GM18519 (cell line): ENCODE measurements at regions not wholly inside any gene's neighbourhood (a gene's known extent, or its start where the extent isn't known, plus 50 kb on each side); places are given as distances from the start of the nearest gene placed in this dataset.

Experiments used
- ATAC-seq: cut with Tn5 transposase; IDR thresholded peaks from one replicate; pipeline ENCODE4 v1.9.1; 2021; ENCODE audit warnings: mild to moderate bottlenecking, moderate library complexity; ENCODE audit not compliant: unreplicated experiment, low FRiP score

DNA sequence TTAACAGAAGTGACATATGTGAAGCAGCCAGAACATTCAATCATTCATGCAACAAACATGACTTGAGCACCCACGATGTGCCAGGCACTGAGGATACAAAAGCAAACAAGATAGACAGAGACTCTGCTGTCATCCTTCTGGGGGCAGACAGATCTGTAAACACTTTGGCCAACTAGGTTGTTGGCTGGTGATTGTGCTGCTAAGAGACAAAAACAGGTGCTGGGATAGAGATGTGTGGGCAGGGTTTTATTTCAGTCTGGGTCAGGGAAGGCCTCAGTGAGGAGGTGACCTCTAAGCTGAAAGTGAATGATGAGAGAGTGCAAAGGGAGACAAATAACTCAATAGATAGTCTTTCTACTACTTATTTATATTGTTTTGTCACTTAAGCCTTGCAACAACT, 147.0 kb upstream of the VEPH1 start:
- ATAC-seq = no peak

DNA sequence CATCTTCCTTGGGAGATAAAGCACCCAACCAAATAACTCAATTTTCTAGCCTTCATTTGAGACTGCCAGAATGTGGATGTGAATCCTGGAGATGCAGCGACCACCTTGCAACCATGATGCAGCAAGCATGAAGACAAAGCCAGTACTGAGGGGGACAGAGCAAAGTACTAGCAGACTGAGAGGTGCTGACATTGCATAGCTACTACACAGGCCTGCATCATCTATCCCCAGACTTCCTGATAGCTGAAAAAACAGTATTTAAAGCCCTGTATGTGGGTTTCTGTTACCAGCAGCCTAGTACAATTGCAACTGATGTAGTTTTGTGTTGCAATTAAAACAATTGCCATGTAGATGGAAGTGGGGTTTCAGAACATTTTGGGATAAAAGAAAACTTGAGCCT, 146.3 kb upstream of the VEPH1 start:
- no peak for ATAC-seq

DNA sequence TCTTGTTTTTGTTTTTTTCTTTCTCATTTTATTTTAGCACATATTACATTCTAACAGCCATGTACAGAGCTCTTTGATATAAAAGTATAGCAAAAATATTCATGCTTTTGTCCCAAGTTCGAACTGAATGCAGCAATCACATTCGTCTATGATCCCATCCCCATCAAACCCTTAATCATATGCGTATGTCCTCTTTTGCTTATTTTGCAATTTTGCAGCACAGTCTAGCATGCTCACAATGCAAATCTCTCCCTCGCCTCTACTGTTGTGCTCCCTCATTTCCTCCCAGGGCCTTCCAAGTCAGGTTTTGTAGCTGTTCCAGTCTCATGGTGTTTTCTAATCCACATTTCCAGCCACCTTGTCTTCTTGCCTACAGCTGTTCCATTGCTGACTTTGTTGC, 144.6 kb upstream of the VEPH1 start:
- no peak for ATAC-seq

DNA sequence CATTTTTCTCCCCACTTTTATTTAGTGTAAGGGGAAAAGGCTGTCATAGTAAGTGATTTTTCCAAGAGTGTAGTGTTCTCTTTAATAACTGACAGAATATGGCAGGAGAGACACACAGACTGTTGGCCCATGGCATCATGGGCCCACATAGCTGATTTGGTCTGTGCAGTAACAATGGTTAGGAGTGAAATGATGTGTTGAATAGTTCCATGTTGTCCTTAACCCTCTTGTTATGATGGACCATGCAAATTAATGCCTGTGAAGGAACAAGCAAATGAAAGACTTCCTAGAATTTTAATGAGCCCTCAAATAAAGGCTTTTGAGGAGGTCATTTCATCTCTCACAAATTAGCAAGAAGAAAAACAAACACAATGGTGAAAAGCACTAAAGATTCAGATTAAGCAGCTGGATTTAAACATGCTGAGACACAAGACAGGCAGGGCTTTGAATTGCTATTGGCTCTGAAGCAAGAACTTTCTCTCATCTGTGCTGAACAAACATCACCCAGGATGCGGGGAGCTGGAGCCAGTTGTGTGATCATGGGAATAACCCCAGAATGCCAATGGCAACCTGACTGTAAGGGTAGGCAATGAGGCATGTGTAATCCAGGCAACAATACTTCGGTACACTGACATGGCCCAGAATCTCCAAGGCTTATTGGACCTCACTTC, 136.7 kb upstream of the VEPH1 start:
- no peak for ATAC-seq

DNA sequence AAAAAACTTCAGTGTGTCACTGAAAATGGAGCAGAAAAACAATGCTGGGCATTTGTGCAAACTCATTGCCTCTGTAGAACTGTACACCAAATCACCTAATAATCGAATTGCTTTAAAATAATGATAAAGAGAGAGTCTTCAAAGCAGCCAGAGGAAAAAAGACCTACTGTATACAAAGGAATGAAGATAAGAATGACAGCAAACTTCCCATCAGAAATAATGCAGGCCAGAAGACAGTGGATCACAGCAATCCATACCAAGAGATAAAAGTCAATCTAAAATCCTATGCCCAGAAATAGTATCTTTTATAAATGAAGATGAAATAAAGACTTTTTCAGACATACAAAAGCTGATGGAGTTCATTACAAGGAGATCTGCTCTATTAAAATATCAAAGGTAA, 134.7 kb upstream of the VEPH1 start:
- no peak for ATAC-seq

DNA sequence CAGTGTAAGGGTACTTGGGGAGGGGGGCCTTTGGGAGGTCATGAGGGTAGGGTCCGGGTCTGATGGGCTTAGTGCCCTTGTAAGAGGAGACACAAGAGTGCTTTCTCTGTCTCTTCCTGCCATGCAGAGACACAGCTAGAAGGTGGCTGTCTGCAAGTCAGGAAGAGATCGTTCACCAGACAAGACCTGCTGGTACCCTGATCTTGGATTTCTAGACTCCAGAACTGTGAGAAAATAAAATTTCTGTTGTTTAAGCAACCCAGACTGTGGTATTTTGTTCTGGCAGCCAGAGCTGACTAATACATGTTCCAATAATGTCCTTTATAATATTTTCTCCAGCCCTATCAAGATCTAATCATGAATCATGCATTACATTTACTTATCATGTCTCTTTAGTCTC, 130.0 kb upstream of the VEPH1 start:
- no peak for ATAC-seq

DNA sequence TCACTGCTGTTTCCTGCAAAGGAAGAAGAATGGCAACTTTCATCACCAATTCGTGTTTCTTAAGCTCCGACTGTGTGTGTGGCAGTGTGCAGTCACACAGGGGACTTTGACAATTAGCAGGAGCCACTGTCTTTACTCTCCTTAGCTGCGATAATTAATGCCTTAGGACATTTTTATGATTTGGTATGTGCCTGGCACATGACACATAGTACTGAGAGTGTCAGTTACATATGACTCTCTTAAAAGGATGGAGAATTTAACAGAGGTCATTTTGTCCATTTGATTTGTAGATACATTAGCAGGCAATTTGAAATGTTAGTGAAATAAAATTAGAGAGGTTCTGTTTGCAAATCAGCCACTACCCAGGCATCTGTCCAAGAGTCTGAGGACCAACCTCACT, 128.9 kb upstream of the VEPH1 start:
- ATAC-seq = no peak

DNA sequence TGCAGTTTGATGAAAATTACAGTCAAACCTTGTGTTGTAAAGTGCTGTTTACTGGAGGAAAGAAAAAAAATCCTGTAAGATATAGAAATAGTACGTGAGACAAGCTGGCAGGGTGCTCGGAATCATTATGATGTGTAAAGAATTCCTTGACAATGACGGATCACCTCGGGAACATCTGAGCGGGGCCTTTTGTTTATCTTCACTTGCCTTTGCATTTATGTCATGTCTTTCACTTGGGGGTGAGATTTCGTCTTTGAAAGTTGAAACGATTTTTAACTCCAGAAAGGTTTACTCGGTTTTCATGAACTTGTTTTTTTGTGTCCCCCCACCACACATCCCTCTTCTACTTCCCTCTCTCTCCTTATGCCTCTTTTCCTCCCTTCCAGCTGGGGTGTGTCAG, 128.3 kb upstream of the VEPH1 start:
- ATAC-seq = no peak

DNA sequence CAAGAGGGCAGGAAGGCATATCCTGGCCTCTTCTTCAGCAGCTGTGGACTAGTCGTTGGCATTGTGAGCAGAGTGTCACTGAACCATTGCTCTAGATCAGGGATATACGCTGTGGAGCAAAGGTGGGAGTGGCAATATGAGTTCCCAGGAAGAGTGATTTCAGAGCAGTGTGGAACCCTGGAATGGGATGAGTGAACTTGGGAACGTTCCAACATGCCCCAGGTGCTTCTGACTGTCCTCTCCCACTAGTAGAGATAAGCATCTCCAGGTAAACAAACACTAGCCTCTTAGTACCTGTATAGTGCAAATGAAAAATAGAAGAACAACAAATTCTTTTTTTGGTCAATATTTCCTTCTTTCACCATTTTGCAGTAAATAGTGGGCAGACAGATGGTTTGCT, 123.6 kb upstream of the VEPH1 start:
- ATAC-seq = no peak

DNA sequence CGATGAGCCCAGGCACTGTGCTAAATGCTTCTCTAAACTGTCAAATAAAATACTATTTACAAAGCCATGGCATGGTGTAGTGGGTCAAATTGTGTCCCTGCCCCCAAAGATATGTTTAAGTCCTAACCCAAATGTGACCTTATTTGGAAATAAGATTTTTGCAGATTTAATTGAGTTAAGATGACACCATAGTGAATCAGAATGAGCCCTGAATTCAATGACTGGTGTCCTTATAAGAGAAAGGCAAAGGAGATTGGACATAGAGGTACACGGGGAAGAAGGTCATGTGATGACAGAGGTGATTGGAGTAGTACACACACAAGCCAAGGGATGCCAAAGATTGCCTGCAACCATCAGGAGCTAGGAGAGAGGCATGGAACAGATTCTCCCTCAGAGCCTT, 121.6 kb upstream of the VEPH1 start:
- ATAC-seq = no peak

DNA sequence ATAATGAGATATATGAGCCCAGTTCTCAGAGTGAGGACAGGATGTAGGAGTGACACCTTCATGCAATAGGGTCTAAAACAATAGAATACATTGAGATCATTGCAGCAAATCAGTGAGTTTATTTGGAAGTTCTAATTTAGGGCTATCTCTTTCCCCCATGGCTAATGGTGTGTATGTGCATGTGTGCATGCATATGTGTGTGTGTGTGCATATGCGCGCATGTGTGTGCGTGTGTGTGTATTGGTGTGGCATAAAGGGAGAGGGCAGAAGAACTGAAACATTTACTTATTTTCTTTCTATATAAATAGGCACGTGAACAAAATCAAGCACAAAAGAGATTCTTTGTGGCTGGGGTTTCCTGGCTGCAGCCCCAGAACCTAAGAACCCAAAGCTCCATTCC, 115.7 kb upstream of the VEPH1 start:
- ATAC-seq = no peak

DNA sequence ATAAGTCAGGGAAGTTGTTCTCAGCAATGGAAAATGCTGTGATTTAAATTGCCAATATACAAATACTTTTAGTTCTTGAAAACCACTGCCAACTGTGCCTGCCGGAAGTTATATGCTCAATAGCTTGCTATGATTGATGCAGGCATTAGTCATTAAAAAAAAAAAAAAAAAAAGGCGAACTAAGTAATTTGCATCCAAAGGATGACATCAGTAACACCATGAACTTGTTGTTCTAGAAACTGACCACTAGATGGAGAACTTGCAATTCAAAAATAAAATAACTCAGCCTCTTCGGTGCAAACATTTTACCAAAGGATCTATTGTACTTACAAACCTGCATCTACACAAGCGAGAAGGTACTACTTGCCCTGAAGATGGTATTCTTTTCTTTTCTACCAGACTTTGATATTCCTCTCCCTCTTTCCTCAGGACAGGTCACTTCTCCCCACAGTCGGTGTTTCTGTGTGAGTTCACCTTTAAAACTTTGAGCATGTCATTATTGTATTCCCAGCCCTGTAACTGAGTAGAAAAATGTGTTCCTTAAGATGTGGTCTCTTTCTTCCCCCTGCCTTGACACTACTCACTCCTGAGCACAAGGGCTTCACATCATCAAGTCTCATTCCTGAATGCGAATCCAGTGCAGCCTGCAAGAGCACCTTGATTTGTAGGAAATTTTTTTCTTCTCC, 115.0 kb upstream of the VEPH1 start:
- ATAC-seq = peak; percentile 85

DNA sequence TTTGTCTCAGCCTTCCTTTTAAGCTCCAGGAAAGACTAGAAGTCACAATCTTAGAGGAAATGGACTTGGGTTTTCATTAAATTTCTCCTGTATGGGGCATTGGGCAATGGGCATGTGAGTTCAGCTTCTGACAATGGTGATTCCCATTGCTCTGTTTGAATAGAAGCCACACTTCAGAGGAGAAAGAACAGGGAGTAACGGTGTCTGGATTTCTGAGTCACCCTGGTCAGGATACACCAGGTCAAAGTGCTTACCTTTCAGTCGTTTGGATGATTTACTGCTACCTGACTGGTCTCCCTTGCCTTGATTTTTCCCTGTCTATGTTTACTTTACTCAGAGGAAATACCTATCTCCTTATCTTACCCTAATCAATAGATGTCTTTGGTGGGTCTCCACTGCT, 111.7 kb upstream of the VEPH1 start:
- ATAC-seq = no peak

DNA sequence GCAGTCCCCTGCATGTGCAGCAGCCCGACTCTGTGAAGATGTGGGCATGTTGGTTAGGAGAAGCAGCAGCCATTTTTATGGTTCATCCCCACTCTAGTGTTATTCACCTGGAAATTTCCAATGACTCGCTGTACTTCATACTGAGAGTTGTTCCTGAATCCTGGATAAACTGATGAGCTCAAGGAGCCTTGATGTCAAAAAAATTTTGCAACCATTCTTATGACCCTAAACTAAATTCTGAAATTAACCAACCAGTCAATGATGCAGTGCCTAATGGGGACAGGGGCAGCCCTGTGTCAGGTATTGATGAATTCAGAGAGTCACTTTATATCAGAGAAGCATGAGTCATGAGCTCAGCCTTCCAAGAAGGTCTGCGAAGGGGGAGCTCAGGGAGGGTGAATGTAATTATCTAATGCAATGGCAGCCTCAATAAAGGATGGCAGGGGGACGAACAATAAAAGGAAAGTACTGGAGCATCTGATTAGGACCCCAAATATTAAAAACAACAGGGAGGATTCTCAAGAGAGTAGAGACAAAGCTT, 108.4 kb upstream of the VEPH1 start:
- no peak for ATAC-seq

DNA sequence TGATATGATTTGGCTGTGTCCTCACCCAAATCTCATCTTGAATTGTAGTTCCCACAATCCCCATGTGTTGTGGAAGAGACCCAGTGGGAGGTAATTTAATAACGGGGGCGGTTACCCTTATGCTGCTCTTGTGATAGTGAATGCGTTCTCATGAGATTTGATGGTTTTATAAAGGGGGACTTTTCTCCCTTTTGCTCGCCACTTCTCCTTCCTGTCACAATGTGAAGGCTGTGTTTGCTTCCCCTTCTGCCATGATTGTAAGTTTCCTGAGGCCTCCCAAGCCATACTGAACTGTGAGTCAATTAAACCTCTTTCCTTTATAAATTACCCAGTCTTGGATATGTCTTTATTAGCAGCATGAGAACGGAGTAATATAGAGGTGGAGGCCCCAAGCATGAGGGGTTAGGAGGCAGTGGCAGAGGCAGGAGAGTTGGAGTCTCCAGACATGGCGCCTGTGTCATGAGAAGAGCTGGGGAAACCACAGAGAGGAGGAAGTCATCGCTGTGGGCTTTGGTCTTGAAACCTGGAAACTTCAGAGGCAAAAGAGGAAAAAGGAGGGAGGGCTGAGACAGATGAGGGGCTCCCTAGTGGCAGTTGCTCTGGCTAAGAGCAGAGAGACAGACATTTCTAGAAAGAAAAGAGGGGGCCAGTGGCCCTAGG, 107.8 kb upstream of the VEPH1 start:
- ATAC-seq = no peak

DNA sequence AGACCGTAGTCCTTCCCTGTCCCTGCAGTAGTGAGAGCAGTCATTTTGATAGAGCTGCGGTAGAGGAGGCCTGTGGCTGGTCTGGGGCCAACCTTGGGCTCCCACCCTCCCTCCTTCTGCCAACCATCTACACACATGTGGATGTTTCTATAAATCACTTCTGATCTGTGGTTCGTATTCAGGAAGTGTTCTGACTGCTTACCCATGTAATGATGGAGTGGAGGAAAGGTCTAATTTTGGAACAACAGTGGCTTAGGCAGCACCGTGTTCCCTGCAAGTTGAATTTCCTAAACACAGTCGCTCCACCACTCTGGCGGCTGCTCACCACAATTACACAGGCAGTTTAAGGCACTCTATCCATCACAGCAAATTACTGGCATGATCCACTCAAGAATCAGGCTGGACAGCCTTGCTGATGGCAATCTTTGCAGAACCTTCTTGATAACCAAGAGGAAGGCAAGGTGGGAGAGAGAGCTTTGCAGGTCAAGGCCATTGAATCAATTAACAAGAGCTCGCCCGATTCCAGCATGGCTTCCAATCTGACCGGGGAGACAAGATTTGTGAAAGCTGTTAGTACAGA, 104.7 kb upstream of the VEPH1 start:
- no peak for ATAC-seq

DNA sequence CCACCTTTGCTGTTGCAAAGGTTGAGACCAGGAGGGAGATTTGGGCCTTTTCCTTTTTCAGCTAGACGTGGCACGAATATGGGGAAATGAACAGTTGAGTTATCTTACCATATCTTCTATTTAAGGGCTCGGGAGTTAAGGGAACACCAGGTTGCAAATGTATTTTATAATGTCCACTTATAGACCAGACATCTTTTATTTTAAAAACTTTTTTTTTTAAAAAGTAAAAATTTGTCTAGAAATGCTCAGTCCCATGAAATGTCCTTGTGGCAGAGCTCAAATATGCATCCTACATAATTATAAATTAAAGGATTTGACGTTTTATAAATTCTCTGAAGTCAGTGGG, 103.6 kb upstream of the VEPH1 start:
- ATAC-seq = no peak

DNA sequence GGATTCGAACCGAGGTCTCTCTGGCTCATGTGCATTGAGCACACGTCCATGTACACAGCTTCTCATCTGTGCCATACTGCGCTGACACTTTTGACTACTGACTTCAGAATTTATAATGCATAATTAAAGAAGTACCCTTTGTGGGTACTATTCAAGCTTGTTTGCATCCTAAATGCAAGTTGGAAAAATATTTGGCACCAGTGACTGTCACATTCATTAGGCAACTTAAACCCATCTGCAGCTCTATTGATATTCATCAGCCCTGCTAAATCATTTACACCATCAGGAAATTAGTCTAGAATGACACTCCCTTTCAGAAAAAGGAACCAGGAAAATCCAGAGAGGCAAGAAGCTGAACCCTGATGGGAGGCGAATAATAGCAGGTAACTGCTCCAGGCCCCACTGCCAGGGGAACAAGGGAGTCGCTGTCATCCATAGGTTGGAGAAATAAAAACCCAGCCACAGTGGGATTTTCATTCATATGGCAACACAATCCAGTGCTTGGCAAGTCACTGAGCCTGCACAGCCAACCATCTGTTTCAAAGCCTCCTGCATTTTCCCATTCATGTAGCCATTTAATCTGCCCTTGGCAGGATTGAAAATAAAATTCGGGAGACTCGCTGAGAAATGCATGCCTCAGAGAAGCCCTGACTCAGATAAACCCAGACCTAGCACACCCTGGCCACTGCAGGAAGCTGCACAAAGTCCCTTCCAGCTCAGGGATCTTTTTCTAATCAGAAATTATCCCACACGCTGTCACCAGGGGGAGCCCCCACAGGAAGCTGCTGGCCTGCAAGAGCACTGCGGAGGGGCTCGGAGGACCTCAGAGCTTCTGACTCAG, 103.0 kb upstream of the VEPH1 start:
- peak; percentile 95 for ATAC-seq

DNA sequence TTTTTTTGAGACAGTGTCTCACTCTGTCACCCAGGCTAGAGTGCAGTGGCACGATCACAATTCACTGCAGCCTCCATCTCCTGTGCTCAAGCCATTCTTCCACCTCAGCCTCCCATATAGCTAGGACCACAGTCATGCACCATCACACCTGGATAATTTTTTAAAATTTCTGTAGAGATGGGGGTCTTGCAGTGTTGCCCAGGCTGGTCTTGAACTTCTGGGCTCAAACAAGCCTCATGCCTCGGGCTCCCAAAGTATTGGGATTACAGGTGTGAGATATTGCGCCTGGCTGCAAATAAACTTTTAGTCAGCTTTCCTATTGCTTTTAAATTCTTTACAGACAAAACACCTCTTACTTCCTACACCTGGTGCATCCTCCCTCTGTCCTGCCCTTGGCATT, 102.1 kb upstream of the VEPH1 start:
- no peak for ATAC-seq

DNA sequence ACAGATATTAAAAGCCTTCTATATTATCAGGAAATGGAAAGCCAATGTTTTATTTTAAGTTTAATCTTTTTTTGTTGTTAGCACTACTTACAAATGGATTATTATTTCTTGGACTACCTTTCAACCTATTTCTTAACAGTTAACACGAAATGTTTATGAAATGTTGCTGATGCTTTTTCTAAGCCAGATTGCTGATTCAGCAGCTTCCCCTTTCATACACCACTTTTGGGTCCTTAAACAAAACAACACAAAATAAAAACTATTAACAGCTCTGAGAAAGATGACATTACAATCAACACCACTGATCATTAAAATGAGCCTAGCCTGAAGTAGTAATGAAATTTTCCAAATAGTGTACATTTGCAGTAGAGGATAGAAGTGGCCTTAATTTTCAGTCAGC, 99.2 kb upstream of the VEPH1 start:
- ATAC-seq = no peak

DNA sequence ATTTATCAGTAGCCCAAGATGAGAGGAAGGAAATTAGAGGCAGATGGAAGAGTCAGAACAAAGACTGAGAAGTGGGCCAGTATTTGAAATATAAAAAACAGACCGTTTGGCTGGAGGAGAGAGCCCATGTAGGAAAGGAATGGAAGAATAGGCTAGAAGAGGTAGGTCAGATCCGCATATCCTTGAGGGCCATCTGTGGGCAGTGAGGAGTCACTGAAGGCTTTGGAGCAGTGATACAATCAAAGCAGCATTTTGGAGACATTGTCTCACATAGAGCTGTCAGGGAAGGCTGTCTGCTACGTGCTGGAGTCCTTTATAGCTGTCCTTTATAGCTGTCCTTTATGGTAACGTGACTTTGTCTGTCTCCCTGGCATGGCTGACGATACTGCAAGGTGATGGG, 92.0 kb upstream of the VEPH1 start:
- no peak for ATAC-seq
